Calu3 (cell line): ENCODE measurements at regions not wholly inside any gene's neighbourhood (a gene's known extent, or its start where the extent isn't known, plus 50 kb on each side); places are given as distances from the start of the nearest gene placed in this dataset.

Experiments
- BruUV-seq: library from RNA; stranded (reverse); fragments of 400-500 nt; replicated peaks from 2 replicates; lab custom pipeline; 2021; lab: Mats Ljungman, UMichigan
- CTCF ChIA-PET: fragments of 300-600 bp; sonication (Branson Sonifier 250); formaldehyde crosslinking; loops from one replicate; lab custom pipeline; 2022; ENCODE audit warnings: antibody characterized with exemption; lab: Charles Lee
- DNase-seq: peaks from one replicate; pipeline ENCODE4 v3.0.0; 2022
- H3K27ac Mint-ChIP-seq: one replicate; pipeline ENCODE4 v1.8.0; 2022; ENCODE audit warnings: mixed read lengths; ENCODE audit not compliant: unreplicated experiment
- H3K27me3 Mint-ChIP-seq: one replicate; pipeline ENCODE4 v1.8.0; 2022; ENCODE audit warnings: mixed read lengths; ENCODE audit not compliant: unreplicated experiment
- H3K36me3 Mint-ChIP-seq: one replicate; pipeline ENCODE4 v1.8.0; 2022; ENCODE audit warnings: mild to moderate bottlenecking, moderate library complexity, mixed read lengths; ENCODE audit not compliant: insufficient read depth, unreplicated experiment
- H3K4me1 Mint-ChIP-seq: one replicate; pipeline ENCODE4 v1.8.0; 2022; ENCODE audit warnings: mild to moderate bottlenecking, low read depth, mixed read lengths; ENCODE audit not compliant: unreplicated experiment
- H3K4me3 Mint-ChIP-seq: one replicate; pipeline ENCODE4 v1.8.0; 2022; ENCODE audit warnings: mild to moderate bottlenecking, low read depth, moderate library complexity, mixed read lengths; ENCODE audit not compliant: unreplicated experiment
- H3K9me3 Mint-ChIP-seq: one replicate; pipeline ENCODE4 v1.8.0; 2022; ENCODE audit warnings: low read depth, mixed read lengths; ENCODE audit not compliant: unreplicated experiment
- CTCF ChIP-seq: fragments of 200-600 bp; IDR thresholded peaks from one replicate; pipeline ENCODE4 v1.8.0; 2022; ENCODE audit warnings: antibody characterized with exemption; ENCODE audit not compliant: unreplicated experiment
- intact Hi-C: fragments of 100-400 bp; cut with micrococcal nuclease; formaldehyde crosslinking; loops from one replicate; pipeline ENCODE4 v1.10.0; 2022; ENCODE audit not compliant: unreplicated experiment

GRCh38 chr3:182533394-182533793, 259.9 kb upstream of the ATP11B start:
- peaks cover 20% of the 10 kb centered on the region for H3K4me1 Mint-ChIP-seq
- H3K36me3 Mint-ChIP-seq, result peaks cover 6% of the 10 kb centered on the region
- H3K27ac Mint-ChIP-seq, result peak overlapping the region; percentile 40
- H3K9me3 Mint-ChIP-seq, result no peaks in the 10 kb centered on the region
- TF ChIP-seq CTCF, result no peak
- CTCF ChIA-PET, result no interaction called here
- intact Hi-C loops, result no loop called here
- BruUV-seq, result no TSS peak
- peak; percentile 75 for DNase-seq
- H3K27me3 Mint-ChIP-seq, result no peaks in the 10 kb centered on the region
- no peak overlapping the region for H3K4me3 Mint-ChIP-seq

DNA sequence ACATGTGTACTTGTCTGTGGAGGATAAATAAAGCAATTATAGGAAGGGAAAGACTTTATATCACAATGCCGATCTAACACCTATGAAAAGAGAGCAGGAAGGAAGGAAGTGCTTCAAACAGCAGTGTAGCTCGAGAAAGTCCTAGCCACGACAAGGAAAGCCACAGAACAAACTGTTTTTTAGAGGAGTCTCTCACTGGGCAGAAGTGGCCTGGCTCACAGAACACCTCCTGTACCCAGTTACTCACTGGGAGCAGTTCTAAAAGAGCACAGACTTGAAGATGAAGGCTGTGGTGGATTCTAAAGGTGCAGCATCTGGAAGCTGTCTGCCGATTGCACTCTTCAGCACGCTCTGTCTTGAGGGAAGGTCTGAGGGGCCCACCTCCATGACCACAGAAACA, 248.8 kb upstream of the ATP11B start:
- Mint-ChIP-seq H3K4me1 (no peaks in the 10 kb centered on the region), H3K4me3 (no peak overlapping the region), H3K27ac (no peak overlapping the region), H3K27me3 (no peaks in the 10 kb centered on the region), H3K36me3 (no peaks in the 10 kb centered on the region), H3K9me3 (no peaks in the 10 kb centered on the region)
- intact Hi-C loops, result no loop called here
- TF ChIP-seq CTCF, result no peak
- CTCF ChIA-PET, result interaction anchor here (0.6 kb wide), 1 partner anchor 98 kb away, joined by 3 read pairs; no protein-coding TSS in a partner anchor
- BruUV-seq, result no TSS peak
- DNase-seq, result no peak

DNA sequence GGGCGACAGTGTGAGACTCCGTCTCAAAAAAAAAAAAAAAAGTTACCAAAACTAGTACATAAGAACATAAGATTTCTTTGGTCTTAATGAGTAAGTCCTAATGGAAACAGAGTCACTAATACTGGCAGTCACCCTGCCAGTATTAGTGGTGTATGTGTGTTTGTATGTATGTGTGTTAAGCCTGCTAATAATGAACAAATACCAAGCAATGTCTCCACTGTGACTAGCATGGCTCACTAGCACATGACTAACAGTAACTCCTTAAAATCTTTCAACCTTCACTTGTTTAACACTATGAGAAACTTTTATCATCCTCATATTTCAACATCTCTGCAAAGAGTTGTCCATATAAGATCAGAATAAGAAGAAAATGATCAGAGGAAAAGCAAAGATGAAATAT, 231.0 kb upstream of the ATP11B start:
- H3K27ac Mint-ChIP-seq, result no peak overlapping the region
- H3K4me1 Mint-ChIP-seq, result peaks cover 33% of the 10 kb centered on the region
- no peaks in the 10 kb centered on the region for H3K36me3 Mint-ChIP-seq
- TF ChIP-seq CTCF, result no peak
- intact Hi-C loops, result no loop called here
- H3K27me3 Mint-ChIP-seq, result no peaks in the 10 kb centered on the region
- H3K9me3 Mint-ChIP-seq, result peaks cover 18% of the 10 kb centered on the region
- CTCF ChIA-PET, result interaction anchor here (0.6 kb wide), 1 partner anchor 145 kb away, joined by 3 read pairs; no protein-coding TSS in a partner anchor
- no peak overlapping the region for H3K4me3 Mint-ChIP-seq
- DNase-seq, result no peak
- no TSS peak for BruUV-seq

DNA sequence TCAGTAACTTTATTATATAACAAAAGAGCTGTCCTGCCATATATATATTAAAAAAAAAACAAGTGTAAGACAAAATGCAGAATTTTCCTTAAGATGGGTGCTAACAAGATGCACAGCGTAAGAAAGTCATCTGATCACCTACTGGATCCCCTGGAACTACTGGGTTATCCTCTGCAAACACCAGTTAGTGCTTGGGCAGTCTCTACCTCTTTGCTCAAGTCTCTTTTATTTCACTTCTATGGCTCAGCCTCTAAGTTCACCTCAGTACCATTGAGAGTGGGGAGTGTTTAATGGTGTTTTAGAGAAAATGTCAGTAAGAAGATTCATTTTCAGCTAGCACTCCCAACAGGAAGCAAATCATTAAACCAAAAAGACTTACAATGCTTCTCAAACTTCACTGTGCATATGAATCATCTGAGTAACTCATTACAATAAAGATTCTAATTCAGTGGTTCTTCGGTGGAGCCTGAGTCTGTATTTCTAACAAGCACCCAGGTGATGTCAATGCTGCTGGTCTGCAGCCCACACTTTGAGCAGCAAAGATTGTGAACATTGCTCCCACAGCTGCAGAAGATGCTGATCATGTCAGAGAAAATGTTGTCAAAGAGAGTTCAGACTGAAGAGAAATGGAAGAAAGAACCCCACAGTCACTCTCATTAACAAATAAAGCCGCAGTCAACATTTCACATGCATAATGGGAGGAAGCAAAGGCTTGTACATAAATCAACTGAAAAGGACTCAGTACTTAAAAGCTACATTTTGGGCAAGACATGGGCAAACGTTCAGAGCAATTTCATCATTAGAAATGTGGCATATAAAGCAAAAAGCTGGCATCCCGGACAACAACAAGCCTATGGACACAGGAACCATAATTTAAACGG, 227.1 kb upstream of the ATP11B start:
- no peak for TF ChIP-seq CTCF
- intact Hi-C loops, result no loop called here
- H3K36me3 Mint-ChIP-seq, result no peaks in the 10 kb centered on the region
- no peak overlapping the region for H3K27ac Mint-ChIP-seq
- BruUV-seq, result no TSS peak
- H3K27me3 Mint-ChIP-seq, result no peaks in the 10 kb centered on the region
- DNase-seq, result no peak
- CTCF ChIA-PET, result no interaction called here
- H3K9me3 Mint-ChIP-seq, result peaks cover under 1% of the 10 kb centered on the region
- H3K4me1 Mint-ChIP-seq, result peaks cover 23% of the 10 kb centered on the region
- no peak overlapping the region for H3K4me3 Mint-ChIP-seq
